ENCODE measurements at regions not wholly inside any gene's neighbourhood (a gene's known extent, or its start where the extent isn't known, plus 50 kb on each side); places are given as distances from the start of the nearest gene placed in this dataset.

DNA sequence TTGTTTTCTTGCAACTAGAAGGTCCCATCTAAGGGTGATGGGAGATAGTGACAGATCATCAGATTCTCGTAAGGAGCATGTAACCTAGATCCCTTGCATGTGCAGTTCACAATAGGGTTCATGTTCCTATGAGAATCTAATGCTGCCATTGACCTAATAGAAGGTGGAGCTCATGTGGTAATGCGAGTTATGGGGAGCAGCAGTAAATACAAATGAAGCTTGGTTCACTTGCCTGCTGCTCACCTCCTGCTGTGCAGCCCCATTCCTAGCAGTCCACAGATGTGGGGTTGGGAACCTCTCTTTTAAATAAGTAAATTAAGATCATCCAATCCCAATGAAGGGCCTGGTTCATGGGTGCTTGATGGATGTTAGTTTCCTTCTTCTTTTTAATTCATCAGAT is 148.7 kb upstream of the ATP1B1 start:
- no peak for DNase-seq (ENCODE audit: low read depth)
- no peak for TF ChIP-seq CTCF (conservative IDR thresholded peaks at IDR 0.05; ENCODE audit: low read depth, low read length)
- H3K4me3 ChIP-seq (ENCODE audit: low read length), result no peak overlapping the region

DNA sequence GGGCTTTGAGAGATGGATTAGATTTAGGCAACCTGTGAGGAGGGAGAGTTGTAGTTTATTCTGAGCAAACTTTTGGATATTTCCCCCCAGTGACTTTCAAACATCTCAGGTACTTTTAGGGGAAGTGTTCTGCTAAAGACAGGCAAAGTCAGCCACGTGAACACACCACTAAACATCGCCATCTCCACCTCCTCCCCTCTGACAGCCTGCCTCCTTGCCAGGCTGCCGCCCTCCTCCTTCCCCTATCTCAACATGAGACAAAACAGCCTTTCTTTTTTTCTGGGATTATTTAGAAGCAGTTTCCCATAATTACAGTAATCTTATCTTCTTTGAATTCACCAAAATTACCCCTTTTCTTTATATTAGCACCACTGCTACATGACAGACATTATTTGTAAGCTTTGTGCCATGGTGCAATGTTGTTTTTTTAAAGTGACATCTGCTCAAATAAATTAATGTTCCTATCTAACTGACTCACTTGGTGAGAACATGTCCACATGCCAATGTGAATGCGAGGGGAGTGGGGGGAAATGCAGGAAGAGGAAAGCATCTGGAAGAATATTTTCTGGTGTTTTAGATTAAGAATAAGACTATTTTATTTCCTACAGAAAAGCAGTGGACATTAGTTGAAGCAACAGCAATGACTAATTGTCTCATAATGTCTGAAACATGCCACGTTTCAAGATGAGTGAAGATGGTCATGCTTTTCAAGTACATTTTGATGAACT is 147.8 kb upstream of the ATP1B1 start:
- TF ChIP-seq CTCF (conservative IDR thresholded peaks at IDR 0.05; ENCODE audit: low read depth, low read length), result no peak
- H3K4me3 ChIP-seq (ENCODE audit: low read length), result no peak overlapping the region
- DNase-seq (ENCODE audit: low read depth), result no peak

GRCh38 chr1:168959382-168959781 is 147.1 kb upstream of the ATP1B1 start:
- DNase-seq (ENCODE audit: low read depth), result no peak
- TF ChIP-seq CTCF (conservative IDR thresholded peaks at IDR 0.05; ENCODE audit: low read depth, low read length), result no peak
- H3K4me3 ChIP-seq (ENCODE audit: low read length), result no peak overlapping the region

DNA sequence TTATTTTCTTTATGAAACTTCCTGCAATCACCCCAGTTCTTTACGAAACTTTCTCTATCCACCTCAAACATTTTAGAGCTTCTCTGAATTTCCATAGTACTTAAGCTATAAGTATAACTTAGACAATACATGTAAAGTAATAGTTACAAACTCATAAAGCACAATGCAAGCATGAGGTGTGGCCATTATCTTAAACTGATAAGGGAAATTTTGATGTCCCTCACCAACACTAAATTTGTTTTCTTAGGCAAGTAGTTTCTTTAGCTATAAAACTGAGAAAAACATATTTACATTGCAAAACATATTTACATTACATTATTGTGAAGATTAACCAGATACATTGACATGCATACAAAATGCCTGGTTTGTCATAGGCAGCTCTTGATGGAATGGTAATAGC is 146.4 kb upstream of the ATP1B1 start:
- DNase-seq (ENCODE audit: low read depth), result no peak
- no peak for TF ChIP-seq CTCF (conservative IDR thresholded peaks at IDR 0.05; ENCODE audit: low read depth, low read length)
- H3K4me3 ChIP-seq (ENCODE audit: low read length), result no peak overlapping the region

DNA sequence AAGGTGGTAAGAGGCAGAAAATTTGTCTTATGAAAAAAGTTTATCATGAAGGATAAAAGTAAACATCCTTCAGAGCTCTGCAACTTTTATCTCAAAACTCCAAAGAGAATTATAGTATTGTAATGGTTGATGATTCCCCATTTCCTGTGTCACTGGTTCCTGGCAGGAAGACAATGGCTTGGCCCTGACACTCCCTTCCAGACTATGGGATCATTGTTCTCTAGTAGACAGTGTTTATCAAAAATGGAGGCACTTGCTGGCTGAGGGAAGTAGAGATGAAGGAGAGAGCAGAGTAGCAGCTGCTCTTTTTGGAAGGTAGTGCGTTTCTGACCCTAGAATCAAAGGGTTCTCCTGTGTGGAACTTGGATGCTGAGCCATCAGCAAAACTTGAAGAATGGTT is 145.9 kb upstream of the ATP1B1 start:
- DNase-seq (ENCODE audit: low read depth), result no peak
- H3K4me3 ChIP-seq (ENCODE audit: low read length), result no peak overlapping the region
- no peak for TF ChIP-seq CTCF (conservative IDR thresholded peaks at IDR 0.05; ENCODE audit: low read depth, low read length)

- TF ChIP-seq CTCF (conservative IDR thresholded peaks at IDR 0.05; ENCODE audit: low read depth, low read length), result no peak
- no peak for DNase-seq (ENCODE audit: low read depth)
- H3K4me3 ChIP-seq (ENCODE audit: low read length), result no peak overlapping the region
Observed at GRCh38 chr1:168963601-168964000, 142.9 kb upstream of the ATP1B1 start.

GRCh38 chr1:168964478-168964877 is 142.0 kb upstream of the ATP1B1 start:
- DNase-seq (ENCODE audit: low read depth), result no peak
- no peak overlapping the region for H3K4me3 ChIP-seq (ENCODE audit: low read length)
- TF ChIP-seq CTCF (conservative IDR thresholded peaks at IDR 0.05; ENCODE audit: low read depth, low read length), result no peak
